ENCODE measurements at regions not wholly inside any gene's neighbourhood (a gene's known extent, or its start where the extent isn't known, plus 50 kb on each side); places are given as distances from the start of the nearest gene placed in this dataset.
"Not testable (repeated sequence)": the region's sequence is repeated elsewhere in the genome, so short reads cannot be mapped to it uniquely, and the experiment has no call there.

DNA sequence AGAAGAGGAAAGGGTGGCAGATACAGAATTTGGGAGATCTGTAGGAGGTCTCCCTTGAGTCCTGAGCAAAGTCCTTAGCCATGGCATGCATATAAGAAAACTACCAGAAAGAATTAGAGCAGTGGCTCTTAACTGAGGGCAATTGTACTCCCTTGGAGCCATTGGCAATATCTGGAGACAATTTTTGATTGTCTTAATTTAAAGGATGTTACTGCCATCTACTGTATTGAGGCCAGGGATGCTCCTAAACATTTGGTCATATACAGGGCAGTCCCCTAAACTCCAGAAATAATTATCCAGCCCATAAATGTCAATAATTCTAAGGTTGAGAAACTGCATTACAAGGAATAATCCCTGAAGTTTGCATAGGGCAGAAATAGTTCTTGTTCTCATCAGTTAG is 136.4 kb upstream of the ODAD2 start:
- DNase-seq (ENCODE audit: low read depth, low spot score) = no peak

DNA sequence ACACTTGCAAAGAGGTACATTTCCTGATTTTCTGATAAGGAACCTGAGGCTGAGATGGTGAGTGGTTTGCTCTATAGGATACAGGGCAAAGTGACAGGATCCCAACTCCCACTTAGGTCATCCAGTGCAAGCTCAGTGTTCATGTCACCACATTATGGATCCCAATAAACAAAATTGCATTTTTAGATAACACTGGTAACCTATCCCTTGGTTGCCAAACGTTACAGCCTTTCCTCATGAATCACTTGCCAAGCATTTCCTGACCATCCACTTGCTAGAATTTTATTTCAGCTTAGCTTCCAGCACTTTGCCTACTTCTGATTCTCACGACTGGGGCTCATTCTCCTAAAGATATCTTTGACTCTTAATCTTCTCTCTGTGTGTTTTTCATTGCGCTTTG is 131.4 kb upstream of the ODAD2 start:
- no peak for DNase-seq (ENCODE audit: low read depth, low spot score)

DNA sequence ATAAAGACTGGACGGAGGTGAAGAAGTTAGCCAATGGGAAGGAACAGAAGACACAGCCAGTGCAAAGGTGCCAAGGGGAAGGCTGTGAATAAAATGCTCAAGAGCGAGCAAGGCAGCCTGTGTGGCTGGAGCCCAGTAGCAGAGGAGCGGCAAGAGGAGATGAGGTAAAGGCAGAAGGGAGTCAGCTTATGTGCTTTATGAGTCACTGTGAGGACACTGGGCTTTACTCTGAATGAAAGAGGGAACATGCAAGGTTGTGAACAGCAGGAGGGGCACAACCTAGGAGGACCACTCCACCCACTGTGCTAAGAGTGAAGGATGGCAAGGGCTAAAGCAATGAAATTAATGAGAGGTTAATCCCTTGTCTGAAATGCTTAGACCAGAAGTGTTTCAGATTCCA is 129.0 kb upstream of the ODAD2 start:
- no peak for DNase-seq (ENCODE audit: low read depth, low spot score)

DNA sequence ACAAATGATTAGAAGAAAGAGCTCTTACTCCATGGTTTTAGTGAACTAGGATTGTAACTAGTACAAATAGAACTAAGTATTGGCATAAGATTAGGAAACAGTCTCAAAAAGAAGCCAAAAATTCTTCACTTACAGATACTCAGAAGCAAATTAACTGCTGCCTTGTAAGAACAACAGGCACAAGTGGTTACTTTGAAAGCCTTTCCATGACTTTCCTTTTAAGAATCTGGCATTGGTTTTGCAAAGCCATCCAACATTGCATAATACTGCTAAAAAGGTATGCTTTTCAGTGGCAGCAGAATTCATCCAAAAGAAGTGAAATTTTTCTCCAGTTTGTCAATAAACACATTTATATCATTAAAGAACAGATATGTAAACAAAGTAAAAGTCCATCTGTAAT is 126.8 kb upstream of the ODAD2 start:
- DNase-seq (ENCODE audit: low read depth, low spot score) = no peak

DNA sequence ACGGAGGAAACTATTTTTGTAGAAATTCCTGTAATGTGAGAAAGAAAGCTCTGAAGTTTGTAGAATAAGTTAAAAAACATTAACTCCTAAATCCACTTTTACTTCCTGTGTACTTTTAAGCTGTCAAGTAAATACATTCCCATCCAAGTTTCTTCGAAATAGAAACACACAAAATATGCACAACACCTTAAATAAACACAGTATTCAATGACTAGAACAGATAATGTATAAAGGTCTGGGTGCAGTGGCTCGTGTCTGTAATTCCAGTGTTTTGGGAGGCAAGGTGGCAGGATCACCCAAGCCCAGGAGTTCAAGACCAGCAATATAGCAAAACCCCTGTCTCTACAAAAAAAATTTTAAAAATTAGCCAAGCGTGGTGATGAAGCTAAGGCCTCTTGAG is 121.9 kb upstream of the ODAD2 start:
- DNase-seq (ENCODE audit: low read depth, low spot score) = no peak

DNA sequence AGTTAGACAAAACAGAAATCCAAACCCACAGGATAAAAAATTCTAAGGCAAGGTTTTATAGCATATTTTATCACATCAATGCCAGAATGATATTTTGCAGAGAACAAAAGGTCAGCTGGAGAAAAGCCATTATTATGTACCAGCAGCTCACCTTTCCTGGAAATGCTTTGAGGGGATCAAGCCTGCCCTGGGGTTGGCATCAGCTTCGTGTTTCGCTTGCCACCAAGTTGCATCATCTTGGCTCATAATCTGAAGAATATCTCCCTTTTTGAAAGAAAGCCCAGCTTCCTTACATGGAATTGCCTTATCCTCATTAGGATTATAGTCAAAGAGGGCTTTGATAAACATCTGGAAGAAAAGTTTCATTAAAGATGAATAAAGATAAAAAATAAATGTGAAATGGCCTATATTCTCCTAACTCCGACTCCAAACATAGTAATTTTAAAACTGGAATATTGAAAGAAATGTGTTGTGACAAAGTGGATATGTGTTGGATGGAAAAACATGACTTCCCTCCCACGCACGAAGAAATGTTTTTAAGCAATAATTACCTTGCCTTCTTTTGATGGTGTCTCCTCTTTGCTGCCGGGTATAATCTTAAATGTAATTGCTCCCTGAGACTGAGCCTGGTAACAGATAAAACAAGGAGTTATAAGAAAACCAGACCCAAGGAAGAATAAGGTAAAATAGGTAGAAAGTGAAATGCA is 121.3 kb upstream of the ODAD2 start:
- no peak for DNase-seq (ENCODE audit: low read depth, low spot score)

DNA sequence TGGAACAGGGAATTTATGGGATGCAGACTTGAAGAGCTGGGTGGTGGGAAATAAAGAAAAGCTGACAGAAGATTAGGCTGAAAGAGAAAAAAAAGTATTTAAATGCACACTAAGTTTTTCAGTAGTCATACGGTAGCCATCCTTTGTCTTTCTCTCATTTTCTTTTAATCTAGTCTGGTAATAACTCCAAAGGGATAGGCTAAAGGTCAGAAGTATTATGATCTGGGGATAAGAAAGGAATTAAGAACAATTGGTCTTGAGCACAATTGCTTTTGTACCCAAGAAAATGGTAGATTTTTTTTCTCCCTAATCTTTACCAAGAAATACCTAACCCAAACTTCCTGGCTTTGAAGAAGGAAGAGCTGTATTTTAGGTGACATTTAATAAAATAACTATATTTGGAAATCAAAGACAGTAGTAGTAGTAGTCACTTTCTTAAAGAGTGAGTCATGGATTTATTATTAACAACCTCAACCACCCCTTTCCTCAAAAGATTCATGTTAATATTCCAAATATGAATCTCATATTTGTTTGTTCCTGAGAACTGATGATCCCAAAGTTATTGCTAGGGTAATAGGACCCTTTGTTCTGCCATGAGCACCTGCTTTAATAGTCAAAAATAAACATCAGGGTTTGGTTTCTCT is 120.2 kb upstream of the ODAD2 start:
- DNase-seq (ENCODE audit: low read depth, low spot score) = no peak

DNA sequence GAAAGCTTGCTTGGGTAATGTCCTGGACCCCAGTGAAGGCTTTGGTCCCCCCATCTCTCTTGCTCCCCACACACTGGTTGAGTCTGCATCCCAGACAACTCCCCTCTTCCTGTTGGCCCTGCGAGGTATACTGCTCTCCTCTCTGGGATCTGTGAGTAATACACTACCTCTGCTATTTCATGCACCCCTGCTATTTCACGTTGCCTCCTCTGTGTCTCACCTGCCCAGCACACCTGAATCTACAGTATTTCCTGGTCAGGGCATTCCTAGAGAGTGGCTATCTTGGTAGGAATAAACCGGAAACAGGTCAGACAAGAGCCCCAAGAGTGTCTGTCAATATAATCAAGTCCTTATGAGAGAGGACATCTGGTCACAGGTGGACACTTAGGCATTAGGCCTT is 114.3 kb upstream of the ODAD2 start:
- DNase-seq (ENCODE audit: low read depth, low spot score) = no peak

DNA sequence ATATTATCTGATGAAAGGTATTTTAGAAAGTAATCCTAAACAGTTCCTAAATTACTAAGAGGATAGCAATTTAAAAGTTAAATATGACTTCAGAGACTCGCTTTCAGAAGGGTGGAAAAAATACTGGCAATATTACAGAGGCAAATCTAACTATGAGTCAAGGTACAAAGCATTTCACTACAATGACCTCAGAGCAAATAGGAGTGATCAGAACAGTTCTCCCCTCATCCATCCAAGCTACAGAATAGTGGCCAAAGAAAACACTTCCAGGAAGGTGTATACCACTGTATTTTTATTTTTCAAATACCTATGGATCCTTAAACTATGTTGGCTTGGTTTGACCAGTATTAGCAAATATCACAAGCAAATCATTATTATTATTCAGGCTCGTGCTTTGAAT is 112.8 kb upstream of the ODAD2 start:
- no peak for DNase-seq (ENCODE audit: low read depth, low spot score)

DNA sequence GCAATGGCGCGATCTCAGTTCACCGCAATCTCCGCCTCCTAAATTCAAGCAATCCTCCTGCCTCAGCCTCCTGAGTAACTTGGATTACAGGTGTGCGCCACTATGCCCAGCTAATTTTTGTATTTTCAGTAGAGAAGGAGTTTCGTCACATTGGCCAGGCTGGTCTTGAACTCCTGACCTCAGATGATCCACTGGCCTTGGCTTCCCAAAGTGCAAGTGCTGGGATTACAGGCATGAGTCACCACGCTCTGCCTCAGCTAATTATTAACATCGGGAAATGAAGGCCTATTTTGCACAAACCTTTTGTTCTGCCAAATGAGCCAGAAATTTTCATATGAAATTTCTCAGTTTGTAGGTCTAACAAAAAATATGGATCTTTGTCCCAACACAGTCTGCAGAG is 106.7 kb upstream of the ODAD2 start:
- DNase-seq (ENCODE audit: low read depth, low spot score) = no peak

DNA sequence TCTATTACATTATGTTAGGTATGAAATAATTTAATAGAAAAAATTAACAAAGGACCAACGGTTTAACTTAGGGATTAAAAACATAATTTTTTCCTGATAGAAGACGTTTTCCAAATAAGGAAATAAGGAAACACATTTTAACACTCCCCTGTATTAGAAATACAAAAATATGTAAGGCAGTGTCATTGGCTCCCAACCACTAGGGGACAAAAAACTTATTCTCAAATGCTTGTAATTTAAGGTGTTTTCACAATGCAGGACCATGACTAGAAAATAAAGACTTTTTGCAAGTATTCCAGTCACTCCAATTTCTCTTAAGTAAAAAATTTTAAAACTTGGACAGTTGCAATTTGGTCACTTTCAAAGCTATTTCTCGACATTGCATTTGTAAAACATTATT is 98.8 kb upstream of the ODAD2 start:
- DNase-seq (ENCODE audit: low read depth, low spot score) = no peak

DNA sequence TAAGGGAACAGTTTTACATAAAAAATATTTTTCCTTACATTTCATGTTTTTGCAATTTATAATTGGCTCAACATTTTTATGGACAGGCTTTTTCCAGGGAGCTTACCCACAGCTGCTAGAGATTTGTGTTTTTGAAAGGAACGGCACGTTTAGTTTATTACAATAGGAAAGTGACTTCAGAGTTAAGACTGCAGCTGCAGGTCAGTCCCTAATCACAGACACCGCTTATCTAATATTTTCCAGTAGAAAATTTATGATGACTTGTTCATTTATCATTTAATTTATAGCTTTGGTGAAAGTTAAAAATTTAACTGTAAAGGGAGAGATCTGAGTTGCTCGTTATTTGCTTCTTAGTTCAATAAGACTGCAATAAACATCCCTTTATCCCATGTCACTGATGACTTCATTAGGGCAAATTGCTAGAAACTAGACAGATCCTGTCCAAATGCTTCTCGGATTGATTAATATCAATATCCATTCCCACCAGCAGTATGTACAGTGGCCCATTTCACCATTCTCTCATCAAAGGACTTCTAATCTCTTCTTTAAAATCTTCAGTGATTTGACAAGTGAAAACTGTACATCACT is 97.0 kb upstream of the ODAD2 start:
- DNase-seq (ENCODE audit: low read depth, low spot score) = no peak

DNA sequence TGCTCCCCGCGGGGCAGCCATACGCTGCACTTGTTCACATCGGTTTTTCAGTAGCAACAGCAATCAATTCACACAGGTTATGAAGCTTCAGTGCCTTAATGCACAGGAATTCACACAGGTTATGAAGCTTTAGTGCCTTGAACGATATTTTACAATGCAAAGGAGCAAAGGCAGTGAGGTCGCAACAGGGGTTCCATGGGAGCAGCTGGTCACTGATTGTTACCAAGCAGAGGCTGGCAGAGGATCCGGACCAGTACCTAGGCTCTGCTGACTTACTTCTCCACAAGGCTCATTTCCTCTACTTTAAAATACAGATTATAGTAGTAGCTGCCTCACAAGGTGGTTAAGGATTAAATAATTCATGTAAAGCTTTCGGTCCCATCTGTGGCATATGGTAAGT is 95.2 kb upstream of the ODAD2 start:
- no peak for DNase-seq (ENCODE audit: low read depth, low spot score)

DNA sequence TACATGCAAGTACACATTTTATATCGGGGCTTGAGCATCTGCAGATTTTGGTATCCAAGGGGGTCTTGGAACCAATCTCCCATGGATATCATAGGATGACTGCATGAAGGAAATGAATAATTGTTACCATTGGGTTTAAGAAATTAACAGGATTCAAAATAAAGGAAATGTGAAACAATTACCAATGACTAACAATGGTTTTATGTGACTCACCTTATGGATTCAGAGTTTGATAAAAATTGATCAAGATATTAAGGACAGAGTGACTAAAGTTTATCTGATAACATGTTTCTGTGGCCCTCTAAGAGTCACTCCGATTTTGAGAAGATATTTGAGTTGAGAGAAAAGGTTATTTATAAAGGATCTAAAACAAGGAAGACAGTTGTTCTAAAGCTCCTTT is 93.0 kb upstream of the ODAD2 start:
- DNase-seq (ENCODE audit: low read depth, low spot score) = no peak

DNA sequence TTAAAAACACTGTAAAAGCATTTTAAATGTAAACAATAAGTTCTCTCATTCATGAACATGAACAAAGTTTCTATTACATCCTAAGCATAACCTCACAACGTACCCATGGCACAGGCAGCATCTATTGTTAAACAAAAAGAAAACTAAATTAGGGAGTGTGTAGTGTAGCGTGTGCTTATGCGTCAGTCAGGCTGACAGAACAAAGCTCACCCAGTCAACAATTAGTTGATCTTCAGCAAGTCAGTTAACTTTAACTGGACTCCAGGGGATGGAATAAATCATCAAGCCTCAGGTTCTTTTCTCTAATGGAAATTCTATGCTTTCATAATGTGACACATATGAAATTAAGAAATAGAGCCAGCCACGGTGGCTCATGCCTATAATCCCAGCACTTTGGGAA is 91.6 kb upstream of the ODAD2 start:
- DNase-seq (ENCODE audit: low read depth, low spot score) = no peak

DNA sequence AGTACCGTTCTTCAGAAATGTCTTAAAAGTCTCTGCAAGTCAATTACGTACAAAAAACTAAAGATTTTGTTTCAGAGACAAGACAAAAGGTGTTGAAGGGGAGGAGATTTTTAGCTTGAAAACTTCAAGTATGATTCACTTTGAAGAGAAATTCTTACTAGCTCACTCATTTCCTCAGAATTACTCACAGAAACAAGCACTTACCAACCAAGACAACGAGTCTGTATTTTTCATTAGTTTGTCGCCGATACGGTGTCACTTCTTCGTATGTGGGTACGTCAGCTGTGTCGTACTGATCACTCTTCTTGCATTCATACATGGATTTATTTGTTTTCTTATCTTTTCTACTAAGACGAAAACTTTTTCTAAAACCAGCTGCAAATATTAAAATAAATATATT is 90.6 kb upstream of the ODAD2 start:
- no peak for DNase-seq (ENCODE audit: low read depth, low spot score)

DNA sequence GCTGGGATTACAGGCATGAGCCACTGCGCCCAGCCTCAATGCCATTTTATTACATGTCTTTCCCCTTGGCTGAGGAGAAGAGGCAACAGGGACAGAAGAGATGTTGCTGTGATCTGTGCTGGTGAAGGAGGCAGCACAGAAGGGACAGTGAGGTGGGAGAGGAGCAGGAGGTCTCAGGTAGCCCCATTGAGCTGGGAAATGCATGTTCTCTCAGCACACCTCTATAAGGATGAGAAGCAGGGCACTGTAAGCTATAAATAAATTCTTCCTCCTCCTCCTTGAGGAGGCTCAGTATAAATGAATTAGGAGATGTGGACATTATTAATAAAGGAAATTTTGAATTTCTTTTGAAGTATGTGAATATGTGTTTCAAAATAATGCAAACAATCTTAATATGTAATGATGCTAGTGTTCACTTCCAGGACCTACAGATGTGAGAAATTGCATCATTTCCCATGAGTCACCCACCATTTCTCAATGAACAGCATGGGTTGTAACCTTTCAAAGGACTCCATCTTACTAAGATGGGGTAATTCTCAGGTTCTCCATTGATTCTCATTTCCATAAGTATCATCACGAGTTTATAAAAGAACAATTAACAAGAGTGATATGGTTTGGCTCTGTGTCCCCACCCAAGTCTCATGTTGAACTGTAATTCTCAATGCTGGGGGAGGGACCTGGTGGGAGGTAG is 88.9 kb upstream of the ODAD2 start:
- DNase-seq (ENCODE audit: low read depth, low spot score) = no peak

DNA sequence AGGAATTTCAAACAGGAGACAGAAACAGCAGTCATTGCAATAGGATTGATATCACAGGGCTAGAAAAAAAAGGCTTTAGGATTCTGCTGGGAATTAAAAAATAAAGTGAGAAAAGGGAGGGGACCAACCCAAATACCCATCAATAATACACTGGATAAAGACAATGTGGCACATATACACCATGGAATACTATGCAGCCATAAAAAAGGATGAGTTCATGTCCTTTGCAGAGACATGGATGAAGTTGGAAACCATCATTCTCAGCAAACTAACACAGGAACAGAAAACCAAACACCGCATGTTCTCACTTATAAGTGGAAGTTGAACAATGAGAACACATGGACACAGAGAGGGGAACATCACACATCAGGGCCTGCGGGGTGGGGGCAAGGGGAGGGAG is 86.9 kb upstream of the ODAD2 start:
- not testable (repeated sequence) for DNase-seq (ENCODE audit: low read depth, low spot score)

DNA sequence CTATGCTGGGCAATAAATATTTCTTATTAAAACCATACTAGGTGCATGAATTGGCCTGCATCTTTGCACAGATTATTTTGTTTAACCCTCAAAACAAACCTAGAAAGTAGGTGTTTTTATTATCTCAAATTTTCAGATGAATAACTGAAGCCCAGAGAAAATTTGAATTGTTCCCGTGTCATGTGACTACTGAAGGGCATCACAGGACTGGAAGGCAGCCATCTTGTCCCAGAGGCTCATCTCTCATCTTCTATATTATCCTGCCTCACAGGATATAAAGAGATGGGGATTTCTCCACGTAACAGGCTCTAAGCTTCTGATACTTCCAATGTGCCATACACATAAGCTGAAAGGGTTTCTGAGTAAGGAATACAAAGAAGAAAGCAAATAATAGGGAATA is 84.0 kb upstream of the ODAD2 start:
- no peak for DNase-seq (ENCODE audit: low read depth, low spot score)

DNA sequence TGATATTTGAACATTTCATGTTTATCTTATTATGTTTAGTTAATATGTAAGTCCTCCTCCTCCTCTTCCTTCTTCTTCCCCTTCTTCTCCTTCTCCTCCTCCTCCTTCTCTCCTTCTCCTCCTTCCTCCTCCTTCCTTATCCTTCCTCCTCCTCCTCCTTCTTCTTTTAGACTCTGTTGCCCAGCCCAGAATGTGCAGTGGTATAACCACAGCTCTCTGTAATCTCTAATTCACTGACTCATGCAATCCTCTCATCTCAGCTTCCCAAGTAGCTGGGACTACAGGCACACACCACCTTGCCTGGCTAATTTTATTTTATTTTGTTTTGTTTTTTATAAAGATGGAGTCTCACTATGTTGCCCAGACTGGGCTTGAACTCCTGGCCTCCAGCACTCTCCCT is 83.4 kb upstream of the ODAD2 start:
- DNase-seq (ENCODE audit: low read depth, low spot score) = no peak

DNA sequence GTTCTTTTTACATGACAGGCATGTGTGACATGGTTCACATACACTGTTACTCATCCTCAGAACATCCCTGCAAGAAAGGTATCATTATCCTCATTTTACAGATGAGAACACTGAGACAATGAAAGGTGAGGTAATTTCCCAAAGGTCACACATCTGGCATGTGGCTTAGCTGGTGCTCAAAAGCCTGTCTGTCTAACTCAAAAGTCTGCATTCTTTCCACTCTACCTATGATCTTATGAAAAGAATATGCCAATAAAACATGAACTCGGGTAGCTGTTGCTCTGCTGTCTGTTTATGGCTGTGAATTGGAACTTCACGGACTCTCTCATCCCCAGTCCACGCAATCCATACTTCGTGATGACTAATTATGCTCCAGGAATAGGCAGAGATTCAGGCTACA is 79.0 kb upstream of the ODAD2 start:
- DNase-seq (ENCODE audit: low read depth, low spot score) = no peak

DNA sequence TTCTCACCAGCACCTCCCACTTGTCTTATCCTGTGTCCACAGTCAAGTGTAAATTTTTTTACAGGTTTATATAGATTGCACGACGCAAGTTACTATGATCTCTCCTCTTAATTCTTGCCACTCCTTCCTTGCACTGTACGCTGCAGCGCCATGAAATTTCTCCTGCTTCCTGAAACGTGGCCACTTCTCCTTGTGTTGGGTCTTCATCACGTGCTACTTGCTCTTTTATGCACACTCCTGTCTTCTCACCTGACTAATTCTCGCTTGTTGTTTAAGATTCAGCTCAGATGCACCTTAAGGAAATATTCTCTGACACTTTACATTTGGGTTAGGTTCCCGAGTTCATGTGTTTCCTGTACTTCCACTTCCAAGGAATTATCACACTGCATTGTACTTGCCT is 76.5 kb upstream of the ODAD2 start:
- no peak for DNase-seq (ENCODE audit: low read depth, low spot score)

DNA sequence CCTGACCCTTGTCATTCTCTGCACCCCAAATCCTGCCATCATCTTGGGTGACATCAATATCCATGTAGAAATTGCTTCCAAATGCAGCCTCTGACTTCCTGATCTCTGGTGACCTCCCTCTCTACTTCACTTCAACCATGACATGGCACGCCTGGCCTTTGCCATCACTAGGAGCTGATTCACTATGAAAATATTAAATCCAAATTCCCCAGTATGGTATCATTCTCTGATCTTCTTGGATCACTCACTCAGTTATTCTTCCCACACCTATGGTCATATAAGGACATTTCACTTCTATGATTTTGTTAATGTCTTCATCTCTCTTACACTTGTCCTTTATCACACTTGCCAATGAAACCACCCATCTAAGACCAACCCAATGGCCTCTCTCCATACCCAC is 73.7 kb upstream of the ODAD2 start:
- no peak for DNase-seq (ENCODE audit: low read depth, low spot score)

Measured in iPS DF 19.7 (cell line).